Common myeloid progenitor, CD34-positive (primary cell): ENCODE measurements at regions not wholly inside any gene's neighbourhood (a gene's known extent, or its start where the extent isn't known, plus 50 kb on each side); places are given as distances from the start of the nearest gene placed in this dataset.

ENCODE experiments used
- CTCF ChIA-PET: fragments of 350-600 bp; sonication (Branson Sonifier 250); formaldehyde crosslinking; loops from one replicate; lab custom pipeline; 2021; ENCODE audit warnings: antibody characterized with exemption; lab: Charles Lee
- POLR2A ChIA-PET: fragments of 350-600 bp; sonication (Branson Sonifier 250); formaldehyde crosslinking; loops from one replicate; lab custom pipeline; 2021; ENCODE audit warnings: antibody characterized with exemption; lab: Charles Lee
- DNase-seq, 3 donors: peaks; one replicate each; pipeline versions ENCODE4 v3.0.0 to v3.0.0-alpha.2; 2013
- H3K27ac ChIP-seq, 2 experiments: 1 replicate in 1 of 2; 2 replicates in 1 of 2; pipeline ENCODE4 v1.7.0; 2013; ENCODE audit warnings: inconsistent platforms in 2 of 2, low read length in 2 of 2, mild to moderate bottlenecking in 2 of 2, low read depth in 1 of 2, moderate library complexity in 1 of 2; ENCODE audit not compliant: severe bottlenecking in 2 of 2, insufficient read depth in 1 of 2, poor library complexity in 1 of 2
- H3K27me3 ChIP-seq, 5 experiments: replicated peaks in 2 of 5; 1 replicate in 3 of 5; 2 replicates in 2 of 5; pipeline versions ENCODE4 v1.6.1 to v1.7.0; 2013; ENCODE audit warnings: low read length in 4 of 5, mild to moderate bottlenecking in 2 of 5, moderate library complexity in 2 of 5, inconsistent platforms in 1 of 5; ENCODE audit not compliant: insufficient read depth in 5 of 5, control insufficient read depth in 4 of 5
- H3K36me3 ChIP-seq, 4 experiments: 1 replicate in 2 of 4; 2 replicates in 2 of 4; pipeline versions ENCODE4 v1.6.1 to v1.7.0; 2013; ENCODE audit warnings: low read length in 3 of 4, control low read depth in 1 of 4, mild to moderate bottlenecking in 1 of 4; ENCODE audit not compliant: control insufficient read depth in 4 of 4, insufficient read depth in 4 of 4
- H3K4me1 ChIP-seq, 4 experiments: 1 replicate in 3 of 4; 2 replicates in 1 of 4; pipeline versions ENCODE4 v1.6.1 to v1.7.1; 2013; ENCODE audit warnings: low read length in 3 of 4, mild to moderate bottlenecking in 3 of 4, control low read depth in 1 of 4, inconsistent platforms in 1 of 4, moderate library complexity in 1 of 4; ENCODE audit not compliant: control insufficient read depth in 4 of 4, insufficient read depth in 4 of 4; ENCODE audit errors: control extremely low read depth in 1 of 4
- H3K4me3 ChIP-seq, 7 experiments: 1 replicate in 4 of 7; 2 replicates in 3 of 7; pipeline versions ENCODE4 v1.5.1 to v1.7.0; 2013; ENCODE audit warnings: mild to moderate bottlenecking in 7 of 7, low read length in 6 of 7, moderate library complexity in 6 of 7, inconsistent platforms in 2 of 7, low read depth in 2 of 7, control low read depth in 1 of 7; ENCODE audit not compliant: insufficient read depth in 4 of 7, control insufficient read depth in 1 of 7; ENCODE audit errors: extremely low read depth in 1 of 7
- H3K9me3 ChIP-seq, 5 experiments: 1 replicate in 4 of 5; 2 replicates in 1 of 5; pipeline versions ENCODE4 v1.6.1 to v1.7.1; 2013; ENCODE audit warnings: low read length in 4 of 5, mild to moderate bottlenecking in 2 of 5, inconsistent platforms in 1 of 5, low read depth in 1 of 5, moderate library complexity in 1 of 5; ENCODE audit not compliant: control insufficient read depth in 4 of 5, insufficient read depth in 2 of 5; ENCODE audit errors: control extremely low read depth in 1 of 5
- WGBS: methylation state at CpG from one replicate; pipeline ENCODE4 v1.1.5; 2013; ENCODE audit not compliant: insufficient coverage; 5-methylcytosine and 5-hydroxymethylcytosine counted together

DNA sequence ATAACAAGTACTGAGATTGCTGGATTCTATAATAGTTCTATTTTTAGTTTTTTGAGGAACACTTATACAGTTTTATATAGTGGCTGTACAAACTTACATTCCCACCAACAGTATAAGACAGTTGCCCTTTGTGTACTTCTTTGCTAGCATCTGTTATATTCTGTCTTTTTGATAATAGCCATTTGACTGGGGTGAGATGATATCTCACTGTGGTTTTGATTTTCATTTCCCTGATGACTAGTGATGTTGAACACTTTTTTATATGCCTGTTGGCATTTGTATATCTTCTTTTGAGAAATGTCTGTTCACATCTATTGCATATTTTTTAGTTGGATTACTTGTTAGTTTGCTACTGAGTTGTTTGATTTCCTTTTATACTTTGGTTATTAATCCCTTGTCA, 204.1 kb upstream of the SMC2 start:
- H3K4me1 ChIP-seq = no peaks in the 10 kb centered on the region
- H3K4me3 ChIP-seq = no peak overlapping the region
- DNase-seq = no peak
- no peaks in the 10 kb centered on the region for H3K27me3 ChIP-seq
- H3K27ac ChIP-seq = no peak overlapping the region
- CTCF ChIA-PET = interaction anchor here (1.0 kb wide), 1 partner anchor 12 kb away, joined by 3 read pairs; no protein-coding TSS in a partner anchor
- POLR2A ChIA-PET = no interaction called here
- H3K36me3 ChIP-seq = no peaks in the 10 kb centered on the region
- no peaks in the 10 kb centered on the region for H3K9me3 ChIP-seq

DNA sequence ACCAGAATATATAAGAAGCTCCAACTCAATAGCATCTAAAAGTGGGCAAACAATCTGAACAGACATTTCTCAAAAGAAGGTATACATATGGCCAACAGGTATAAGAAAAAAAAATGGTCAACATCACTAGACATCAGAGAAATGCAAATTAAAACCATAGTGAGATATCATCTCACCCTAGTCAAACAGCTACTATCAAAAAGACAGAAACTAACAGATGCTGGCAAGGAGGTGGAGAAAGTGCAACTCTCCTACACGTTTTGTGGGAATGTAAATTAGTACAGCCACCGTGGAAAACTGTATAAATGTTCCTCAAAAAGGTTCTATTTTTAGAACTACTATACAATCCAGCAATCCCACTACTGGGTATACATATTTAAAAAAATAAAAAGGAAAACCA, 199.9 kb upstream of the SMC2 start:
- Histone ChIP-seq H3K36me3 (no peaks in the 10 kb centered on the region), H3K27me3 (no peaks in the 10 kb centered on the region), H3K4me3 (no peak overlapping the region), H3K27ac (no peak overlapping the region), H3K9me3 (no peaks in the 10 kb centered on the region), H3K4me1 (no peaks in the 10 kb centered on the region)
- WGBS = no CpG with 5 or more reads among the region's 2 CpGs
- POLR2A ChIA-PET = no interaction called here
- CTCF ChIA-PET = no interaction called here
- DNase-seq = no peak

DNA sequence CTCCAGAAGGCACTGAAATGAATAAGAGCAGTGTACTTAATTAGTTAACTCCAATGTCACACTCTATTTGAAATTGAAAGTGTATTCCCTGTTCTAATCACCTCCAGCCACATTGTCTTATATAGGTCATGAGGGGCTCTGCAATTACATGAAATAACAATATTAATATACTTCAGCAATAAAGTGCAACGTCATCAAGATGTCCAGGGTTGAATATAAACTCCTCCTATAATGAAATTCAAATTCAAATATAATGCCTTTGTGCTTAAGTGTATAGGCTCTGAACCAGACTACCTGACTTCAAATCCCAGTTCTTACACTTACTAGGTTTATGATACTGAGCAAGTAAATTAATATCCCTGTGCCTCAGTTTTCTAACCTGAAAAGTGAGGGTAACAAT, 195.6 kb upstream of the SMC2 start:
- H3K27me3 ChIP-seq = no peaks in the 10 kb centered on the region
- POLR2A ChIA-PET = no interaction called here
- no peaks in the 10 kb centered on the region for H3K36me3 ChIP-seq
- H3K9me3 ChIP-seq = no peaks in the 10 kb centered on the region
- H3K4me1 ChIP-seq = no peaks in the 10 kb centered on the region
- no peak overlapping the region for H3K4me3 ChIP-seq
- CTCF ChIA-PET = no interaction called here
- WGBS = no CpG with 5 or more reads among the region's 1 CpG
- no peak overlapping the region for H3K27ac ChIP-seq
- no peak for DNase-seq

DNA sequence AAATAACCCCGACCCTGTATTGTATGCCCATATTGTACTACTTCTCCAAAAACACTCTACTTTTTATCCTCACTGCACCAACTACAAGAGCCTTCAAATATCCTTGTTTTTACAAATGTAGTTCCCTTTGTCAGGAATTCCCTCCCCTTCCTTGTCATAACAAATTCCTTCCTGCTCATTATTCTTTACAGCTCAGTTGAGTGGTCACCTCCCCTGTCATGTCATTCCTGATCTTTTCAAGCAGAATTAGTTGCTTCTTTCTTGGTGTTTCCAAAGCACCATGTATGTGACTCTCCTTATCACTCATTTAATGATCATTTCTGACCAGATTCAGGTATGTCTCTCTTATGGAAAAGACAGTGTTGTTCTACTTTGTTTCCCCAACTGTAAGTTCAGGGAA, 194.2 kb upstream of the SMC2 start:
- ChIA-PET CTCF (no interaction called here), POLR2A (no interaction called here)
- WGBS = 43% methylated on average over 1 of the region's 1 CpG

DNA sequence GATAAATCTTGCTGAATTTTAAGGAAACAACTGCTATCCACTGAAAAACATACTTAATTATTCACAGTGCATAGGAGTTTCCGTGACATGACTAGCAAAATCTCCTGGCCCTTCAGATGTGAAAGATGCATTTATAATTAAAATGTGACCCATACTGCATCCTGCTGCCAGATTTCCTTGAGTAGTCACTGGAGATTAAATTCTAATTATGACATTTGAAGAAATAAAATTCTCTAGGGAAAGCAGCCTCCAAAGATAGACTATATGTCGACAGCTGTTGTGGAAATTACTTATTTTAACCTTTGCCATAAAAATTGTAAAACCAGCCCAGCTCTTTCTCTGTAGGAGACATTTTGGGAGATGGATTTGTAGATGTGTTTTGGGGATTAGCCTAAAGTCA, 193.6 kb upstream of the SMC2 start:
- H3K27me3 ChIP-seq = no peaks in the 10 kb centered on the region
- no peaks in the 10 kb centered on the region for H3K9me3 ChIP-seq
- ChIA-PET POLR2A (no interaction called here), CTCF (no interaction called here)
- H3K36me3 ChIP-seq = no peaks in the 10 kb centered on the region
- no peaks in the 10 kb centered on the region for H3K4me1 ChIP-seq
- 80% methylated on average over 1 of the region's 2 CpGs for WGBS
- no peak overlapping the region for H3K27ac ChIP-seq
- no peak overlapping the region for H3K4me3 ChIP-seq
- DNase-seq = no peak

More for the DNA sequence above, 194.2 kb upstream of the SMC2 start:
- Histone ChIP-seq H3K36me3 (no peaks in the 10 kb centered on the region), H3K27ac (no peak overlapping the region), H3K27me3 (no peaks in the 10 kb centered on the region), H3K4me3 (no peak overlapping the region), H3K9me3 (no peaks in the 10 kb centered on the region), H3K4me1 (no peaks in the 10 kb centered on the region)
- DNase-seq = no peak

DNA sequence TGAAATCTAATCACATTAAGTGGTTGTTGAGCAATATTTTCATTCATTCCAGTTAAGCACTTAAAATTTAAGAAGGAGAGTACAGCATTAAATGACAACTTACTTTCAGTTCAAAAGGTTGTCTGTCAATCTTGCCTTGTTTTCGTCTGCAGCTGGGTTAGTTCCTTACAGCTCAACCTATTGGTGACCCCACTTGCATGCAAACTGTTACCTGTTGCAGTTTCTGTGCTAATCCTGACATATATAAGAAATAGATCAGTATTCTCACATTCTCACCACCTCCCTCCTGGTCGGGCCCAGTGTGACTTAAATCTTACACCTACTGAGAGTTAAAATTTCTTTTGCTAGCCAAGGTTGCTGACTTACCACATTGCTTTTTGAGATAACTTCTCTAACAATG, 191.8 kb upstream of the SMC2 start:
- POLR2A ChIA-PET = no interaction called here
- 83% methylated on average over 1 of the region's 2 CpGs for WGBS

DNA sequence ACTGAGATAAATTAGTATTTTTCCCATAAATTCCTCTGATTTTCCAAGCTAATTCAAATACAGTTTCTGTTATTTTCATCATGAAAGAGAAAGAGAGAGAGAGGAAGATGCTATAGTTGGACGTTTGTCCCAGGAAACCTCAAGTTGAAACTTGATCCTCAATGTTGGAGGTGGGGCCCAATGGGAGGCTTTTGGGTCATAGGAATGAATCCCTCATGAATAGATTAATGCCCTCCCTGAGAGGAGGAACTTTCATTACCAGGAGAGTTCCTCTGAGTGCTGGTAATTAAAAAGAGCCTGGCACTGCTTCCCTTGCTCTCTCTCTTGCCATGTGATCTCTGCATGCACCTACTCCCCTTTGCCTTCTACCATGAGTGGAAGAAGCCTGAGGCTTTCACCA, 189.9 kb upstream of the SMC2 start:
- 29% methylated on average over 1 of the region's 1 CpG for WGBS
- POLR2A ChIA-PET = no interaction called here

More for the DNA sequence above, 191.8 kb upstream of the SMC2 start:
- Histone ChIP-seq H3K4me3 (no peak overlapping the region), H3K4me1 (no peaks in the 10 kb centered on the region), H3K27ac (no peak overlapping the region), H3K36me3 (no peaks in the 10 kb centered on the region), H3K9me3 (no peaks in the 10 kb centered on the region), H3K27me3 (no peaks in the 10 kb centered on the region)
- no peak for DNase-seq
- CTCF ChIA-PET = no interaction called here

More for the DNA sequence above, 189.9 kb upstream of the SMC2 start:
- no peaks in the 10 kb centered on the region for H3K9me3 ChIP-seq
- no peak for DNase-seq
- no peaks in the 10 kb centered on the region for H3K36me3 ChIP-seq
- H3K27me3 ChIP-seq = no peaks in the 10 kb centered on the region
- CTCF ChIA-PET = no interaction called here
- H3K4me3 ChIP-seq = no peak overlapping the region
- H3K27ac ChIP-seq = no peak overlapping the region
- no peaks in the 10 kb centered on the region for H3K4me1 ChIP-seq
